Endodermal cell (in vitro differentiated cells): ENCODE measurements at regions not wholly inside any gene's neighbourhood (a gene's known extent, or its start where the extent isn't known, plus 50 kb on each side); places are given as distances from the start of the nearest gene placed in this dataset.

Source experiments
- DNase-seq: peaks from one replicate; pipeline ENCODE4 v3.0.0-alpha.2; 2017
- H3K27ac ChIP-seq: 2 replicates; pipeline ENCODE4 v1.5.1; 2013; ENCODE audit warnings: mild to moderate bottlenecking, low read depth, low read length, moderate library complexity
- H3K27me3 ChIP-seq: 2 replicates; pipeline ENCODE4 v1.6.1; 2013; ENCODE audit warnings: mild to moderate bottlenecking, low read length, moderate library complexity; ENCODE audit not compliant: insufficient read depth, control insufficient read depth, poor library complexity, severe bottlenecking
- H3K36me3 ChIP-seq: 2 replicates; pipeline ENCODE4 v1.7.0; 2013; ENCODE audit warnings: mild to moderate bottlenecking, low read length, moderate library complexity; ENCODE audit not compliant: control insufficient read depth, insufficient read depth
- H3K4me1 ChIP-seq: one replicate; pipeline ENCODE4 v1.7.0; 2013; ENCODE audit warnings: low read length; ENCODE audit not compliant: control insufficient read depth, insufficient read depth
- H3K4me3 ChIP-seq: 2 replicates; pipeline ENCODE4 v1.5.1; 2013; ENCODE audit warnings: mild to moderate bottlenecking, low read length, moderate library complexity
- H3K9ac ChIP-seq: 2 replicates; pipeline ENCODE4 v1.6.1; 2013; ENCODE audit warnings: mild to moderate bottlenecking, low read length, moderate library complexity; ENCODE audit not compliant: poor library complexity, severe bottlenecking; ENCODE audit errors: extremely low read depth
- H3K9me3 ChIP-seq: 2 replicates; pipeline ENCODE4 v1.6.1; 2013; ENCODE audit warnings: mild to moderate bottlenecking, low read length, moderate library complexity; ENCODE audit not compliant: control insufficient read depth
- H3K27ac Mint-ChIP-seq: 2 replicates; pipeline ENCODE4 v1.8.0; 2020; ENCODE audit warnings: mixed read lengths
- H3K27me3 Mint-ChIP-seq: 2 replicates; pipeline ENCODE4 v1.8.0; 2021; ENCODE audit warnings: mild to moderate bottlenecking, mixed read lengths; ENCODE audit not compliant: insufficient read depth
- H3K36me3 Mint-ChIP-seq: 2 replicates; pipeline ENCODE4 v1.8.0; 2020; ENCODE audit warnings: low read depth, mixed read lengths
- H3K4me1 Mint-ChIP-seq: 2 replicates; pipeline ENCODE4 v1.8.0; 2020; ENCODE audit warnings: mixed read lengths
- H3K4me3 Mint-ChIP-seq: 2 replicates; pipeline ENCODE4 v1.8.0; 2020; ENCODE audit warnings: mild to moderate bottlenecking, moderate library complexity, mixed read lengths
- H3K9me3 Mint-ChIP-seq: 2 replicates; pipeline ENCODE4 v1.8.0; 2020; ENCODE audit warnings: mild to moderate bottlenecking, mixed read lengths
- CTCF ChIP-seq: fragments of 200-600 bp; sonication (generic); conservative IDR thresholded peaks from 2 replicates; pipeline ENCODE4 v1.5.0; 2021; ENCODE audit warnings: antibody characterized with exemption, mild to moderate bottlenecking
- WGBS, 2 experiments: methylation state at CpG; one replicate each; pipeline versions ENCODE4 v1.1.5 to v1.1.7; 2013; ENCODE audit warnings: missing lambda C conversion rate in 2 of 2, mixed read lengths in 1 of 2; ENCODE audit not compliant: insufficient coverage in 1 of 2, insufficient read length in 1 of 2; 5-methylcytosine and 5-hydroxymethylcytosine counted together

GRCh38 chr11:121366038-121366437, 73.5 kb downstream of the SC5D start:
- Histone ChIP-seq H3K27ac (no peak overlapping the region), H3K4me1 (no peaks in the 10 kb centered on the region), H3K36me3 (no peaks in the 10 kb centered on the region), H3K4me3 (no peak overlapping the region), H3K9ac (no peak overlapping the region), H3K27me3 (no peaks in the 10 kb centered on the region), H3K9me3 (no peaks in the 10 kb centered on the region)
- DNase-seq, result no peak
- peaks cover 17% of the 10 kb centered on the region for H3K4me1 Mint-ChIP-seq
- 90 to 96% methylated on average over 5 of the region's 5 CpGs for whole genome bisulfite sequencing, 2 experiments
- H3K9me3 Mint-ChIP-seq, result no peaks in the 10 kb centered on the region
- no peak overlapping the region for H3K27ac Mint-ChIP-seq
- no peaks in the 10 kb centered on the region for H3K36me3 Mint-ChIP-seq
- no peak for TF ChIP-seq CTCF
- no peak overlapping the region for H3K4me3 Mint-ChIP-seq
- H3K27me3 Mint-ChIP-seq, result peaks cover 3% of the 10 kb centered on the region

GRCh38 chr11:121367001-121367843, 74.7 kb downstream of the SC5D start:
- no peaks in the 10 kb centered on the region for H3K9me3 ChIP-seq
- H3K9me3 Mint-ChIP-seq, result no peaks in the 10 kb centered on the region
- DNase-seq, result no peak
- peaks cover 3% of the 10 kb centered on the region for H3K27me3 Mint-ChIP-seq
- H3K27me3 ChIP-seq, result no peaks in the 10 kb centered on the region
- no peaks in the 10 kb centered on the region for H3K36me3 Mint-ChIP-seq
- H3K4me3 Mint-ChIP-seq, result no peak overlapping the region
- no peak for TF ChIP-seq CTCF
- H3K9ac ChIP-seq, result no peak overlapping the region
- peak overlapping the region; percentile 3 for H3K27ac ChIP-seq
- peaks cover 26% of the 10 kb centered on the region for H3K4me1 Mint-ChIP-seq
- no peaks in the 10 kb centered on the region for H3K4me1 ChIP-seq
- no peak overlapping the region for H3K27ac Mint-ChIP-seq
- H3K36me3 ChIP-seq, result no peaks in the 10 kb centered on the region
- H3K4me3 ChIP-seq, result no peak overlapping the region
- WGBS, 2 experiments, result 80 to 89% methylated on average over 7 to 8 of the region's 8 CpGs

GRCh38 chr11:121367844-121368225, 75.3 kb downstream of the SC5D start:
- Histone ChIP-seq H3K9me3 (no peaks in the 10 kb centered on the region), H3K4me3 (no peak overlapping the region), H3K27ac (no peak overlapping the region), H3K36me3 (no peaks in the 10 kb centered on the region), H3K9ac (no peak overlapping the region), H3K4me1 (peaks cover 1% of the 10 kb centered on the region), H3K27me3 (no peaks in the 10 kb centered on the region)
- DNase-seq, result no peak
- Mint-ChIP-seq H3K27me3 (peaks cover 3% of the 10 kb centered on the region), H3K9me3 (no peaks in the 10 kb centered on the region), H3K4me3 (no peak overlapping the region), H3K27ac (no peak overlapping the region), H3K4me1 (peaks cover 31% of the 10 kb centered on the region), H3K36me3 (no peaks in the 10 kb centered on the region)
- TF ChIP-seq CTCF, result no peak
- 88 to 100% methylated on average over 1 to 2 of the region's 2 CpGs for WGBS, 2 experiments
